Tongue (tissue), 1 donor: ENCODE measurements at regions not wholly inside any gene's neighbourhood (a gene's known extent, or its start where the extent isn't known, plus 50 kb on each side); places are given as distances from the start of the nearest gene placed in this dataset.
A peak's percentile ranks its signal among the peaks of the same experiment; 100 is the strongest.
"Not testable (repeated sequence)": the region's sequence is repeated elsewhere in the genome, so short reads cannot be mapped to it uniquely, and the experiment has no call there.

Experiments
- DNase-seq: peaks from one replicate; pipeline ENCODE4 v3.0.0-alpha.2; 2015

DNA sequence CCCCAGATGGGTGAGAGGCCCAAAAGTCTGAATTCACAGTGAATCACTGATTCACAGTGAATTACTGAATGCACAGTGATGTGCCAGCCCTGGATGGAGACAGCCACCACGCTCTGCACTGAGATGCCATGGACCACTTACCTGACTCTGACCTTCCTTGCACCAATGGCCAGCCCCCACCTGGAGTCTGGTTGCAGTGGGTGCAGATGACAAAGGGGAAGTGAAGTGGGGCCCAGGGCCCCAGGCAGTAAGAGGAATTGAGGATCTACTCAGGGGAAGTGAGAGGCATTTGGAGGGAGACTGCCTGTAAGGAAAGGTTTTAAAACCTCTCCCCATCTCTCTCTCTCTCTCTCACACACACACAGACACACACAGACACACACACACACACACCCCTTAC, 412.1 kb downstream of the CYLC2 start:
- DNase-seq: no peak

DNA sequence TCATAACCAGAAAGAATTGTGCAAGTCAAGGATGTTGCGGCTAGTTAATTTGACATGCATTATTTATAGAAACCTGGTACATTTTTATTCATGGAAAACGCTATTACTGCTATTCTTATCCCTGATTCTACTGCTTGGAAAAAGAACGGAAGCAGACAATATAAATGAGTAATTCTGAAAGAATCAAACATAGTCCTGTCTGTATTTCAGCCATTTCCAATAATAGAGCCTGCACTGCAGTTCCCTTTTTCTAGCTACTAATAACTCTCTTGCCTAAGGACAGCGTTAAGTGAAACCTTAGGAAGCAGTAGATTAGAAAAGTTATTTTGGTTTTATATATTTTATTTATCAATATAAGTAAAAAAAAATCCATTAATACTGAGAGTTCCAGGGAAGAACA, 414.9 kb downstream of the CYLC2 start:
- no peak for DNase-seq

- DNase-seq: peak; percentile 1
Observed at GRCh38 chr9:103427696-103428095, 432.6 kb downstream of the CYLC2 start.

GRCh38 chr9:103430469-103430868, 435.3 kb downstream of the CYLC2 start:
- DNase-seq: no peak

GRCh38 chr9:103431809-103432208, 436.7 kb downstream of the CYLC2 start:
- DNase-seq: no peak

DNA sequence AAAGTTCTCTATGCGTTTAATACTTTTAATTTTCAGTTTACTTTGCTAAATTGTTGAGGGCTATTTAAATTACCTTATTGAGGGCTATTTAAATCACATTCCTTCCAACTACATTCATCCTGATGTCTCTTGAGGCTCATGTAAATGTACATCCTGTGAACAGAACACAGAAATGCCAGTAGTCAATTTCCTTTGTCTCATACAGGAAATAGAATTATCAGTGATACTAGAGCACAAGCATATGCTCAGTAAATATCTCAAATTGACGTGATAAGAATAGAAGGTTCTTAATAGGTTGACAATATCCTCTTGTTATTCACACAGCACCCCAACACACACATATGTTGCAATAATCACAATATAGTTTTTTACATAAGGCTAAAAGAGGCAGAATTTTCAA, 449.0 kb downstream of the CYLC2 start:
- no peak for DNase-seq

- no peak for DNase-seq
Observed at GRCh38 chr9:103458826-103459225, 463.7 kb downstream of the CYLC2 start.

DNA sequence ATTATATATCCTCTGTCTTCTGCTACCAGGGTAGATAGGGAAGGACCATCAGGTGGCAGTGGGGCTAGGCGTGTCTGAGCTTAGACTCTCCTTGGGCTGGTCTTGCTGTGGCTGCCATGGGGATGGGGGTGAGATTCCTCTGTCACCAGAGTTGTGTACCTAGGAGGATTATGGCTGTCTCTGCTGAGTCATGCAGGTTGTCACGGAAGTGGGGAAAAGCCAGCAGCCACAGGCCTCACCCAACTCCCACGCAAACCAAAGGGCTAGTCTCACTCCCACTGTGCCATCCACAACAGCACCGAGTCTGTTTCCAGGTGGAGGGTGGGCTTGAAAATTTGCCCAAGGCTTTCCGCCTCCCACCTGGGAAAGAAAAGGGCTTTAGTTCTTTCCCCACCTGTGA, 476.1 kb downstream of the CYLC2 start:
- no peak for DNase-seq

- no peak for DNase-seq
Observed at GRCh38 chr9:103474156-103474555, 479.0 kb downstream of the CYLC2 start.

DNA sequence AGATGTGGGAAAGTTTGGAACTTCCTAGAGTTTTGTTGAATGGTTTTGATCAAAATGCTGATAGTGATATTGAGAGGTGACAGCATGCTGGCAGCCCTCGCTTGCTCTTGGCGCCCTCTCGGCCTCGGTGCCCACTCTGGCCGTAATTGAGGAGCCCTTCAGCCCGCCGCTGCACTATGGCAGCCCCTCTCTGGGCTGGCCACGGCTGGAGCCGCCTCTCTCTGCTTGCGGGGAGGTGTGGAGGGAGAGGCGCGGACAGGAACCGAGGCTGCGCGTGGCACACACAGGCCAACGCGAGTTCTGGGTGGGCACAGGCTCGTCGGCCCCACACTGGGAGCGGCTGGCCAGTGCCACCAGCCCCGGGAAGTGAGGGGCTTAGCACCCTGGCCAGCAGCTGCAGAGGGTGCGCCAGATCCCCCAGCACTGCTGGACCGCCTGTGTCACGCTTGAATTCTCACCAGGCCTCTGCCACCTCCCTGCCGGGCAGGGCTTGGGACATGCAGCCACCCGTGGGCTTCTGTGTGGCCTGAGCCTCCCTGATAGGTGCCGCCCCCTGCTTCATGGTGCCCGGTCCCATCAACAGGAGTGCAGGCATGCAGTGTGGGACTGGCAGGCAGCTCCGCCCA, 488.5 kb downstream of the CYLC2 start:
- DNase-seq: no peak

GRCh38 chr9:103485138-103485537, 490.0 kb downstream of the CYLC2 start:
- DNase-seq: no peak

GRCh38 chr9:103514767-103515166, 519.6 kb downstream of the CYLC2 start:
- DNase-seq: no peak

DNA sequence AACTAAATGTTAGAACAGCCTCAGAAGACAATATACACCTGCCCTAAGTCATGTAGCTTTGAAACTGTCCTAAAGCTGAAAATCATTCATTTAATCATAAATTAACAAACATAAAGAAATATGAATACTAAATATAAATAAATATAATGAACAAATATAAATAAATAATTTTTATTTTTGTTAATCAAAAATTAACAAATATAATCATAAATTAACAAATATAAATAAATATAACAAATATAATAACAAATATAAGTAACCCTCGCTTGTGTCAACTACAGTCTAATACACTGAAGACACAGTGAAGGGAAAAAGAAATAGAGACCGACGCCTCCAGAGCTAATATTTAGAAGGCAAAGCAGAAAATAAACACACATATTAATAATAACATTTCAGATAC, 527.3 kb downstream of the CYLC2 start:
- no peak for DNase-seq

GRCh38 chr9:103530934-103531333, 535.8 kb downstream of the CYLC2 start:
- no peak for DNase-seq

GRCh38 chr9:103533318-103533717, 538.2 kb downstream of the CYLC2 start:
- DNase-seq: no peak

DNA sequence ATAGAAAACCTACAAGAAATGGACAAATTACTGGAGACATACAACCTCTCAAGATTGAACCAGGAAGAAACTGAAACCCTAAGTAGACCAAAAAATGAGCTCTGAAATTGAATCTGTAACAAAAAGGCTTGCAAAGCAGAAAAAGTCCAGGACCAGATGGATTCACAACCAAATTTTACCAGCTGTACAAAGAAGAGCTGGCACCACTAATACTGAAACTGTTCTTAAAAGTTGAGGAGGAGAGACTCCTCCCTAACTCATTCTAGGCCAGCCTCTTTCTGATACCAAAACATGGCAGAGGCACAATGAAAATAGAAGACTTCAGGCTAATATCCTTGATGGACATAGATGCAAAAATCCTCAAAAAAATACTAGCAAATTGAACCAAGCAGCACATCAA, 542.3 kb downstream of the CYLC2 start:
- no peak for DNase-seq

DNA sequence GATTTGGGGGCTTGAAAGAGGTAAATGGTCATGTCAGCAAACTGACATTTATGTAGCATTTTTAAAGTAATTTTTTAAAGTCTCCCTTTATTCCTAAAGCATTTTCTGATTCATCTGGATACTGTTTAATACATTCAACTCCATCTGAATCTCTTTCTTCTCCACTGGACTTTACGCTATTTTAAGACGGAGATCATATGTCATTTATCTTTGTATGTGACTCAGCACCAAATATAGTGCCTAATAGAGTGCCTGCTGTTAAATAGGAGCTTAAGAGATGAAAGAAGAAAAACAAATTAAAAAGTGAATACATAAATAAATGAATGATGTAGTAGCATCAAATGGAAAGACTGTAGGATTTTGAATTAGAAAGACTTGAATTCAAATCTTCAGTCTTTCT, 548.8 kb upstream of the SMC2 start:
- peak; percentile 31 for DNase-seq

DNA sequence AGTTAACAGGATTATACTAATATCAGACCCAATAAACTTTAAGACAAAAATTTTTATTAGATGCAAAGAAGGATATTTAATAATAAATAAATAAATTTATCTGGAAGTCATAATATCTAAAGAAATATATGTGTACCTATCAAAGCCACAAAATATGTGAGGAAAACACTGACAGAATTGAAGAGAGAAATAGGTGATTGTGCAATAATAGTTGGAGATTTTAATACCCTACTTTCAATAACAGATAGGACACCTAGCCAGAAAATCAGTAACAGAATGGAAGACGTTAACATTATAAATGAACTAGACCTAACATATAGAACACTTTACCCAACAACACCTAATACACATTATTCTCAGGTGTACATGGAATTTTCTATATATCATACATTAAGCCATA, 541.4 kb upstream of the SMC2 start:
- DNase-seq: no peak

DNA sequence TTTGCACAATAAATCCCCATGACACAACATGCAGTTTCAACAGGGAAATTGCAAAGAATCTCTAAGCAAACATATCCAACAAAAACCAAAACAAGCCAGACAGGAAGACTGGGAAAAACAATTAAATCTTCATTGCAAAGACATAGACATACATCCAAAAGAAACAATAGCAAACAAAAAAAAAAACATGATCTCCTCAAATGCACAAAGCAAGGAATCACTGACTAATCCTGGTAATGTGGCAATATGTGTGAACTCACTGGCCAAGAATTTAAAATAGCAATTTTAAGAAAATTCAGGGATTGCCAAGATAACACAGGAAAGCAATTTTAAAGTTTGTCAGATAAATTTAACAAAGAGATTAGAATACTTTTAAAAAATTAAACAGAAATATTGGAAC, 520.1 kb upstream of the SMC2 start:
- DNase-seq: no peak

DNA sequence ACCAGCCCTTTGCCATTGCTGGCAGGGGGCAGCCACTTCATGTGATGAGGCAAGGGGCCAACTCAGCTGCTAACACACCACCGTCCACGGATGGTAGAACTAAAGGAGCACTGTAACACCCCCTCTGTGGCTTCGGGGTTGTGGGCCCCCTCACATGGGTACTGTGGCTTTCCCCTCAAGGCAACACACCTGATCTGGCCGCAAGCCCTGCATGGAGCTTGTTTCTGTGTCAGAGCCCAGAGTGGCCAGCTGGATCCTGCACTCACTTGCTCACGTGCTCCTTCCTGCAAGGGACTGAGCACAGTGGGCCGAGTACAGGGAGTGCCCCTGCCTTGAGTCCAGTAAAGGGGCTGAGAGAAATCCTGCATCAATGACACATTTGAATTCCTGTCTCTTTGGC, 507.4 kb upstream of the SMC2 start:
- DNase-seq: no peak

DNA sequence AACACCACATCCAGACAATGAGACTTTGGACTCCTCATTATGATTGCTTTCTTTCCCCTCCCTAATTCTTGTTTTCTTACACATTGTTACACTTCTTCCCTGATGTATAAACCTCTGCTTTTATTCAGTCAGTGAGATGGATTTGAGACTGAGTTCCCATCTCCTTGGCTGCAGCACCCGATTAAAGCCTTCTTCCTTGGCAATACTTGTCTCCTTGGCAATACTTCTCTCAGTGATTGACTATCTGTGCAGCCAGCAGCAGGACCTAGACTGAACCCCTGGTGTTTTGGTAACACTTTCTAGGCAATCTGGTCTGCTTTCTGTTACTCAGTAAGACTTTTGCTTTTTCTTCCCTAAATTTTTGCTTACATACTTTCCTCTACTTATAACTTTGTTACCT, 492.8 kb upstream of the SMC2 start:
- no peak for DNase-seq

DNA sequence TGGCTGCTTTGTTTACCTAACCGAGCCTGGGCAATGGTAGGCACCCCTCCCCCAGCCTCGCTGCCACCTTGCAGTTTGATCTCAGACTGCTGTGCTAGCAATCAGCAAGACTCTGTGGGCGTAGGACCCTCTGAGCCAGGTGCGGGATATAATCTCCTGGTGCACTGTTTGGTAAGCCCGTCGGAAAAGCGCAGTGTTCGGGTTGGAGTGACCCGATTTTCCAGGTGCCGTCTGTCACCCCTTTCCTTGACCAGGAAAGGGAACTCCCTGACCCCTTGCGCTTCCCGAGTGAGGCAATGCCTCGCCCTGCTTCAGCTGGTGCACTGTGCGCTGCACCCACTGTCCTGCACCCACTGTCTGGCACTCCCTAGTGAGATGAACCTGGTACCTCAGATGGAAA, 482.2 kb upstream of the SMC2 start:
- not testable (repeated sequence) for DNase-seq

DNA sequence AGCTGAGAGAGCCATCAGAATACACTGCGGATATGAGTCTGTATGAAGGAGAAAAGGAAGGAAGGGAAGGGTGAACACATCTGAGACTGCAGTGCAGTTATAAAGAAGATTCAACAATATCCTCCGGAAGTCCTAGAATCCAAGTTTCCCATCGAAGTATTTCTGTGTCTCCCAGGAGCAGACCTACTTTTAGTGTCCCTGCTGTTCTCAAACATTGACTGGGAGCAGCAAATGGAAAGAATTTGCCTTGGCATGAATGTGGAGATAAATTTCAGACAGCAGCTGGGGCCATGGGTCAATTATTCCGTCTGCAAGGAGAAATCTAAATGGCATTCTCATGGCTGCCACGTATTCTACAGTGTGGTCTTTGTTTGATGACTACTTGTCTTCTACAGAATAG, 478.1 kb upstream of the SMC2 start:
- peak; percentile 50 for DNase-seq

DNA sequence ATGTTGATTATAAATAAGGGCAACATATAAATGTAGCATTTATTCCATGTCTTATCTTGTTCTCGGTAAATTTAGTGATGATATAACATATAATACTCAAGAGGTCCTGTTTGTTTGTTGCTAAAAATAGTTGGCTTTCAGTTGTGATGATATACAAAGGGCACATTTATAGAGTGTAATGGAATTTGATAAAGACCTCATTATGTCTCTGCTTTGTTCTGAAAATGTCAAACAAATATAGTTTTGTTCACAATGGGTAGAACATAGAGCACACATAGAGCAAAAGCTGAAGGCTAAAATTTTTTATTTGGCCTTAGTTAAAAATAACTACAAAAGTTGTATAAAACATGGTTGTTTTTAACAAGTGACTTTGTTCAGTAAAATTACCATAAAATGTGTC, 477.1 kb upstream of the SMC2 start:
- DNase-seq: peak; percentile 2

GRCh38 chr9:103625161-103625804, 468.8 kb upstream of the SMC2 start:
- no peak for DNase-seq
